HG02884 (cell line): ENCODE measurements at regions not wholly inside any gene's neighbourhood (a gene's known extent, or its start where the extent isn't known, plus 50 kb on each side); places are given as distances from the start of the nearest gene placed in this dataset.

Experiments used
- ATAC-seq: cut with Tn5 transposase; IDR thresholded peaks from one replicate; pipeline ENCODE4 v1.9.1; 2021; ENCODE audit warnings: mild to moderate bottlenecking, moderate library complexity; ENCODE audit not compliant: unreplicated experiment

DNA sequence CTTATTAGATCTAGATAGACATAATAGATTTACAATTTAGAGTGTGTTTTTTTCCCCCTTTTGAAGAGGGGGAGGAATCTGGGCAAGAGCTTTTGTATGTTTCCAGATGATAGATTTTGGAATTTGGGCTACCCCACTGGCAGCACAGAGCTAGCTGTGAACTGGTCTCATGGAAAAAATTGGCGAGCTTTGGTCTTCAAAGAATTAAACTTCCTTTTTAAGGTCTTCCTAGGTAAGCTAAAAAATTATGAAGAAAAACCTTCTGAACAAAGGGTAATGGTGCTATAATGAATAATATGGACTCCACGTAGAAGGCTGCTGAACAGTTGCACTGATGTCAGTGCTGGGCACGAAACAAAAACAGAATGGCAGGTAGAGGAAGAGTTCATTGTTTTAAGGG is 109.3 kb downstream of the ZIC5 start:
- no peak for ATAC-seq

DNA sequence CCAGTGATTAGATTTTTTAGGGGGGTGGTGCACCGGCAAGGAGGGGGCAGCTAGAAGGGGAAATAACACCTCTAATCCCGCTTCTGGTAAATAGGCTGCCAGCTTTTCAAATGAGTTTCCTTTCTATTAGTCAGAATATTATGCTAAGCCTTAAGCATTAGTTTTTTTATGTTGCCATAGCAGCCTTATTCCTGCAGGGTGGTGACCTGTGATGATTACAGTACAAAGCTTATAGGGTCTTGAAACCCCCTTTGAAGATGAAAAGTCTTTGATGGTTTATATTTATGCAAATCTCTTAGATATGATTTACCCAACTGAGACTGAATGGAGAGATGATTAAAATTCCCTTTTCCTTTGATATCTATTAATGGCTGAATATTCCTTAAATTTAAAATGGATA is 109.8 kb downstream of the ZIC5 start:
- no peak for ATAC-seq

DNA sequence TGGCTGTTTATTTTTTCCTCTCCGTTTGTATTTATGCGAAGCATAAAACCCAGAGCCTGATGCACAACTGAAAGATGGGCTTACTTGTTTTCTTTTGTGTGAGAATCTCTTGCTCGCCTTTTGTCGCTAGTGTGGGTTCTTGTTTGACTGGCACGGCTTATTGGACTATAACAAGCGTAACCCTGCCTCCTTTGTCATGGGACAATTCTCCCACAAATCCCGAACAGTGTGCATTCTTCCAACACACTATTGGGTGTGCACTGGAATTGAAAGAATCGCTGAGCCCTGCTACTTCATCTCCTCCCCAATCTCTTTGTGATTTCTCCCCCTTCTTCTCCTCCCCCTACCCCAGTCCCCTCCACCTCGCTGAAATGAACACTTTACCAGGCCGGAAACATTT is 110.8 kb downstream of the ZIC5 start:
- ATAC-seq: no peak

DNA sequence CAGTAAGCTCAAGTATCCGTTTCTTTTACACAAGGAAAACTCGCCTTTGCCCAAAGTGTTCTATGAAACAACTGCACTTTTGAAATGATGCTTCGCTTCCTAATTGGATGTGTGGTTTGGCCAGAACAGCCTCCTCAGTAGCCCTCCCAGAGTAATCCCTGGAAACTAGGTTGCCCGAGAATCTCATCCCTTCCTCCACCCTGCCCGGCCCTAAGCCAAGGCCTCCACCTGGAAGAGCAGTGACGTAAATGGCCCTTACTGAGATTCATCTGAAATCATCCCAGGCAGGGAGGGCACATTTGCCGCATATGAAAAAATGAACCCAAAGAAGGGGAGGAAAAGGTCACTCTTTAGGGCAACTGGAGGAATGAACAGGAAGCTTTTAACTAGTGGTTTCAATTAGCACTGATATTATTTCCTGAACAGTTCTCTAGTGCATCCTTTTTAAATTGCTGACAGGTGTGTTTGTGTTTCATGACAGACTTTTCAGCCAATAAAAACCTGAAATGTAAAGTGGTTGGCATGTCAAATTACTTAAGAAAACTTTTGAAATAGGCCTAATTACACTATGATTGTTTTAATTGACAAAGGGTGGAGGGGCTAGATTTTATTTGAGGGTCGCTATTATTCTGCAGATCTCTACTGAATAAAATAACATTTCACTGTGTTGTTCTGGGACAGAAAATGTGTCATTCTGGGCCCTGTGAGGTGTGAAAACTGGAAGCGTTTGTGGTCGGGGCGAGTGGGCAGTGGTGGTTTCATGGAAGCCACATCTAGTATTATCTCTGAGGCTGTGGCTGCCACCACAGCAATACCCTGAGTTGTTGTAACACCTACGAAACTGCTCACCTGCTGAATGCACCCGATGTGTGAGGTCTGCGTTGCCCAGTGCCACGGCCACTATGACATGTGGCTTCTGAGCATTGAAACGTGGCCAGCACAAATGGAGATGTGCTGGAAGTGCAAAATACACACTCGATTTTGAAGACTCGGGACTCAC is 112.1 kb downstream of the ZIC5 start:
- ATAC-seq: peak; percentile 98

DNA sequence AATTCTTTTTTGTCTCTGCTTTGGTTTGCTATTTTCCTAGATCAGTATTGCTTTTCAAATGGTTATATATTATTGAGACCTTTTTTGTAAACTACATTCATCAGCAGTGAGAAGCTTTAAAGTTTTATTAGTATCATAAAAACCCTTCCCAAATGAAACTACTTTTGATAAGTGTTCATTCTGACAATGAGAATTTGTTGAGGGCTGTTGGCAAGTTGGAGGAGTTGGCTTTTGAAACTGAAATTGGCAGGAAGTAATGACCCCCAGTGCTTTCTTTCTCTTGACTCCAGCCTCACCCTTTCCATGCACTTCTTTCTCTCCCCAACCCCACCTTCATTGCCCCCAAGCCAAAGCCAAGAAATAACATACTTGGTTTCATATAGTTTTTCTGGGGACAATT is 113.8 kb downstream of the ZIC5 start:
- no peak for ATAC-seq

DNA sequence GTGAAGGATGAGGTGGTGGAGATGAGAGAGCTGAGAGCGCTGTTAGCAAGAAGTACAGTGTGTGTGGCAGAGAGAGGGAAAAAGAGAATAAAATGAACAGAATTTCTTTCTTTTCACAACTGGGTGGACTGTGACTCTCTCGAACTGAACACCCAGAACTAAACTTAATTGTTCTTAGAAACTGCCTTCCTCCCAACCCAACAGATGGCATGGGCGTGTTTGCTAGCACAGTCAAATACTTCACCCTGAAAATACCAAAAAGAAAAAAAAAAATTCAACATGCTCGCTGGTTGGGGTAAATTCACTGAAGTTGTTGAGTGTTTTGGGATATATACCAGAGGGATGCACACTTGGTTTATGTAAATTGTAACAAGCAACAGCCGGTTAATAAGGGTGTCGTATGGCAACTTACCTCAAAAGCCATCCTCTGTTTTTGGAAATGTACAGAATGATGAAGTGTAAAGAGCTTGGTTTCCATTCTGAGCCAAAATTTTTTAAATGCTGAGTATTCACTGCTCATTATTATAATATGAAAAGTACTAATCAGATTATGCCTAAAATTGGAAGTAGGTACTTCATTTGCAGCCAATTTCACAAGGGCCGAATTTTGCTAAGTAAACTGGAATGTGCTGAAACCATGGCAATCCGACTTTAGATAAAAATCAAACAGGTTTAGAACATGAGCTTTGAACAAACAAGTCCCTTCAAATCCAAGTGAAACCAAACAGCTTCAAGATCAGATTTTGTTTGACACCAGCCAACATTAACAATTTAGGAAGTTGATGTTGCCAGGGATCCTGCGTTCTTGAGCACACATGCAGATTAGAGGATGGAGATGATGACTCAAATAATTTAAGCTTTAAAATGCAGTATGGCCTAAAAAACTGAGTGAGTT is 115.8 kb downstream of the ZIC5 start:
- ATAC-seq: no peak

DNA sequence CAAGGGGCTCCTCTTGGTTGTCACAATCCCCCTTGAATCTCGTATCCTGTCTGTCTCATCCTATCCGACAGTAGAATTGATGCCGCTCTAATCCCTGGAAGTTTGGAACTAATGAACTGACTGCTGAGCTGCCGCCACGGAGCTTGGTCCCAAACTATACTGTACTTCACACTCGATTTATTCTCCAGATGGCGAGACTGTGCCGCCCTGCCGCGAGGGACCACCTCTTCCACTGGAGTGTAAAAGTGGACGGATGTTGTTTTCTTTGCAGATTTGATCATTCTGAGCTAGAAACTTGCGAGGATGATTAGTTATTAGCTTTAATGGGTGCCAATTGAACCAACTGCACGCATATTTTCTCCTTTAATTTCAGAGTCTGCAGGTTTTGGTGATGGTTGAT is 117.2 kb downstream of the ZIC5 start:
- ATAC-seq: no peak

DNA sequence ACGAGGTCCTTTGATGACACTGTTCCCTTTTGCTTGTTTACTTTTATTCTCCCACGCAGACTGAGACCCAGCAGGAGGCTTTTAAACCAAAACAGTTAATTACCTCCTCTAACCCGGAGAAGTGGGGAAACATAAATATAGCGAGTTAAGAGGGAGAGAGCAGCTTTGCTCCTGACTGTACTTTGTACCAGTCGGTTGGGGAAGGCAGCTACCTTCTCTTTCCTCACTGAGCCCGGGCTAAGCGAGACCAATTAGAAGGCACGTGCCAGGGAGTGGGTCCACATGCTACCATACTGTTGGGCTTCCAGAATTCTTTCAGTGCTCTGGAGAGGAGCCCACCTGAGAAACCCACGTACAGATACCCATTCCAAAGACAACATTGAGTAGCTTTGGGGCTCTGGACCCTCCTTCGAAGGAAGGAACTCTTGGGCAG is 124.2 kb downstream of the ZIC5 start:
- no peak for ATAC-seq

DNA sequence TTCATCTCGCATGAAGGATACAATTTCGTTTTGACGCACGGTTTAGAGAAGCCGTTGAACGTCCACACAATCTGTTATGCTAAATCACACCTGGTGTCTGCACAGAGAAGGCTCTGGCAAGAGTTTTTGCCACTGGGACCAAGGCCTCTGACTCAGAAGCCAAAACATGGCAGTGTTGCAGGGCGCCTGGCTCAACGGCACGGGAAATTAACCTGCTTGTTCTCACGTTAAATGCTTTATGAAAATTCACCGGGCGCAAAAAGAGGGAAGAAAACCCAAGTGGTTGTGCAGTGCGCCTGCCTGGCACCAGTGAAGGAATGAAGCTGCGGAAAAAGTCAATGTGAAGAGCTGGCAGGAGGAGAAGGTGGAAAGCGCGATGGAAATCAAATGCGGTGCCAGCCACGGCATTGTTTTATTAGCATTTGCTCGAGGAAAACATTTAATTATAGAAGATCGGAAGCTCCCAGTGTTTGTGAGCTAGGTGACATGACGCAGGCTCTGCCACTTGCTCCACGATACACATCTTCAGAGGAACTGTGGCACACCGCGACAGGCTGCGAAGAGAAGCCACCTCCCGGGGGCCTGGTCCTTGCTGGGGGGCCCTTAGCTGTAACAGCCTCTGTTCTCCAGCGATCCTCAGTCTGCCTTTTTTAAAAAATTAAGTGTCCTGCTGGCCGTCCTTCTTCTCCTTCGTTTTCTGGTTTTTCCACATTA is 126.2 kb downstream of the ZIC5 start:
- ATAC-seq: no peak

DNA sequence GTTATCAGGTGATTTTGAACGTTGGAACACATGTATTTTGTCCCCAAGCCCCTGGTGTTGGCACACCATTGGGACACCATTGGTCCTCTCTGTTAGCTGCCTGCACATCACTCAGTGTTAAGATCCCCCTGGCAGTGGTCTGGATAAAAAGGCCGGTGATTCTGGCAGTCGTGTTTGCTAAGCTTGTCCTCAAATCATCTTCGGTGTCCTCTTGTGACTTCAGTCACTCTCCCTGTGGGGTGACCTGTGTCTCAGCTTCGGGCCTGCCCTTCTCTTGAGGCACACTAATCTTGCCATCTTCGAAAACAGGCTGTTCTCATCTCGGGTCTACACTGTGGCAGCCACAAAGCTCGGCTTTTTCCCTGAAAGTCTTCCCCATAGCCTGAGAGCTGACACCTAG is 127.1 kb downstream of the ZIC5 start:
- no peak for ATAC-seq

DNA sequence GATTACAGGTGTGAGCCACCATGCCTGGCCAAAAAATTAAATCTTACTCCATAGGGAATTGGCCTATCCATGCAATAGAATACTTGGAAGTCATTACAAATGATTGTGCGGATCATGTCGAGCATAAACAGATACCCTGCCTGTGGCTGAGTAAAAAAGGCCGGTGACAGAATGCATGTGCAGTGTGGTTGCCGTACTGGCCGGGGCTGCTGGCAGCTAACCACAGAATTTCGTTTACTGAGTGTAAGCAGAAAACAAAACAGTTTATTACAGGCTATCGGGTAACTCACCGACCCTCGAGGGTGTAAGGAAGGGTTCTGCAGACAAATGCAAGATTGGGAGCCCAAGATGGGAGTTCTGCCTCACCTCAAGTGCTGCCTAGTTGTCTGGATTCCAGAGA is 127.7 kb downstream of the ZIC5 start:
- ATAC-seq: no peak

DNA sequence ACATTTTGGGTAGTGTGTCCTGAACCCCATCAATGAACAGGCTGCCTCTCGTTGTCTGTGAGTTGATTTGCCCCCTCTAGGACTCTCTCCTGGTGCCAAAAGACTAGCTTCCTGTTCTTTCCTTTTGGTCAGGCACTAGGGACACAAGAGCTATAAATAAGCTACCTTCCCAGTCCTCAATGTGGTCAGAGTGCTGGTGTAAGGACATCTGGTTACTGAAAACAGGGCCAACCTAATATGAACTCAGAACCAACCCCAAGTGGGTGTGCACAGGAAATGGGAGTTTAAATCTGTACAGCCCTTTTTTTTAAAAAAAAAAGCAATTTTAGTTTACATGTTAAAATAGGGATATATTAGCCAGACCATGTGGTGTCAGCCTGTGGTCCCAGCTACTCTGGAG is 129.2 kb downstream of the ZIC5 start:
- no peak for ATAC-seq

DNA sequence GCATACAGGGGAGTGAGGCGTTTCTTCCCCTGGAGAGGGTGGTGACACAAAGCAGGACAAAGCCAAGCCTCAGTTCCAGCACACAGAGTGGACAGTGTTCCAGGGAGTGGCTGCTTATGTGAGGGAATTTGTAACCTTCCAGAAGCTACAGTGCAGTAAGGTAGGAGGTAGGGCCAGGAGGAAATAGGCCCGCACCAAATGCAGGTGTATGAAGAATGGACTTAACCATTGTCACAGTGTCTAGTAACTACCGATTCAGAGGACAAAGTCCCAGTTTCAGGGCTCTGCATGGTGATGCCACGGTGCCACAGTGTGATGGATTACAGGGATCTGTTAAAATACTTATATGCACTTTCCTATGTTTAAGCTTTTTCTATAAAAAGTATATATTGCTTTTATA is 135.3 kb downstream of the ZIC5 start:
- ATAC-seq: no peak

DNA sequence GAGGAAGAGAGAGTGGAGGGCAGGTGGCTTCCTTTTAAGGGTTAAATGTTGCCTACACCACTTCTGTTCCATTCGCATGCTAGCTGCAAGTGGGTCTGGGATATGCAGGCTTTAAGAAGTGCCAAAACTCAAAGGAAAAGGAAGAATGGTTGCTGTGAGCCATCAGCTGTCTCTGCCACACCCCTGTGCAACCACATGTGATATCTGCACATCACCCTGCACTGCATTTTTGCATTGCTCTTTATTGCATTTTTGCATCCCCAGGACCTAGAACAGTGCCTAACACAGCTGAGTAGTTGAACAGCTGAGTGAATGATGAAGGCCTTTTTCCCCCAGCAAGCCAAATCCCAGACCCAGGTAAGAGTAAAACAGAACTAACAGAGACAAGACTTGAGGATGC is 136.1 kb downstream of the ZIC5 start:
- ATAC-seq: no peak

DNA sequence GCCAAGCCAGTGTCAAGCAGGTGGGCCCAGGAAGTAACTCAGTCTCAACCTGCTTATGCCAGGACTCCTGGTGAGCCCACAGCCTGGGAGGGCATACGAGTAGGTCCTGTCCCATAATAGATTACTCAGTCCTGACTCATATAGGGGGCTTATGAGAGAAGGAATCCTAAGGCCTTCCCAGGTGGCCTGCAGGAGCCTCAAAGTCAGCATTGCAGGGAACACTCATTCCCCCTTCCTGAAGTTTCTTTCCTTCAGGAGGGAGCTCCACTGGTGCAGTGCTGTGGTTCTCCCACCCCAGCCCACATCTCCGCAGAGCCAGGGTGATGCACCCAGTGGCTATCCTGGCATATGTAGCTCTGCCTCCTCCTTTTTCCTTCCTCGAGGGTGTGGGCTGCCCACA is 137.3 kb downstream of the ZIC5 start:
- no peak for ATAC-seq

DNA sequence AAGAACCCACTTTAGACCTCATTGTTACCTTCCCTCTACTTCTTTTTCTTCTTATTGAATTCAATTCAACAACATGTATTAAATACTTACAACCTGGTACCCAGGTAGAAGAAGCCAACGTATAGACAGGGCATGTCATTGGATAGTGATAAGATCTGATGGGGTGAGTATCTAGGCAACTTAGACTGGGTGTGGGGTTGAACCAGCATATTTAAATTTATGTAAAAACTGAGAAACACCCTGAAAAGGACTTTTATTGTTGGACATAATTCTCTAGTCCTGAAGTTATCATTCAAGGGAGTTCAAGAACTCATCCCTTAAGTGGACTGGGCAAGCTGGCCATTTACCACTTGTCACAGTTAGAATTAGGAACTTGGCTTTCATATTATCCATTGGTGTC is 139.2 kb downstream of the ZIC5 start:
- ATAC-seq: no peak

DNA sequence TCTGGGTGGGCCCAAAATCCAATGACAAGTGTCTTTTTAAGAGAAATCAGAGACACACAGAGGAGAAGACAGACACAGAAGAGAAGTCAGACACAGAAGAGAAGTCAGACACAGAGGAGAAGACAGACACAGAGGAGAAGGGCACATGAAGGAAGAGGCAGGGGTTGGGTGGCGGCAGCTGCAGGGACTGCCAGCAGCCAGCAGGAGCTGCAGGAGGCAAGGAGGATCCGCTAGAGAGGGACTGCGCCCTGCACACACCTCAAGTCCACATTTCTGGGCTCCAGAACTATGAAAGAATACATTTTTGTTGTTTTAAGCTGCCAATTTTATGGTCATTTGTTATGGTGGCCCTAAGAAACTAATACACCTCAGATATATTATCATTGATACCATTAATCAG is 140.6 kb downstream of the ZIC5 start:
- no peak for ATAC-seq

DNA sequence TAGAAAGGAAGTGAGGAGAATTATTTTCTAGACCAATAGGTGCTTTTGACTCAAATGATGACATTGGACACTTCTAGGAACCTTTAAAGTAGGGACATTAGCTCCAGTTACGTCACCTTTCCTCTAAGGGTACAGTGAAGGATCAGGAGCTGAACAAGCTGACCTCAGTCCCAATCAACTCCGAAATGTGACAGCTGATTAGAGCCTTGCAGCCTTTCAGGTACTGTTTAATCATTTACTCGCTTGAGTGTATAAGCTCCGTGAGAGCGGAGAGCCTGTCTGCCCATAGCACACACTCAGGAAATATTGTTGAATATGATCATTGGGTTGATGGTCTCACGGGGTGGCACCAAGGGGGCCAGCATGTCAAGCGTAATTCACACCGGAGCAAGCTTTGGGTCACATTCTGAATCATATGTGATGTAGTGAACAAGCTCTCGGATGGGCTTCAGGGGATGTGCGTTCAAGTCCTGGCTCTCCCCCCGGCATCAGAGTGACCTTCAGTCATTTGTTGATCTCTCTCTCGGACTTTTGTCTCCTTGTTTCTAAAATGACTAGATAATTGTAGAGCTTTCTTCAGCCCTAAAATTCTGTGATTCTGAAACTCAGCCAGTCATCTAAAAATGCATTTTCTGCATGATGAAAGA is 141.9 kb downstream of the ZIC5 start:
- ATAC-seq: no peak

DNA sequence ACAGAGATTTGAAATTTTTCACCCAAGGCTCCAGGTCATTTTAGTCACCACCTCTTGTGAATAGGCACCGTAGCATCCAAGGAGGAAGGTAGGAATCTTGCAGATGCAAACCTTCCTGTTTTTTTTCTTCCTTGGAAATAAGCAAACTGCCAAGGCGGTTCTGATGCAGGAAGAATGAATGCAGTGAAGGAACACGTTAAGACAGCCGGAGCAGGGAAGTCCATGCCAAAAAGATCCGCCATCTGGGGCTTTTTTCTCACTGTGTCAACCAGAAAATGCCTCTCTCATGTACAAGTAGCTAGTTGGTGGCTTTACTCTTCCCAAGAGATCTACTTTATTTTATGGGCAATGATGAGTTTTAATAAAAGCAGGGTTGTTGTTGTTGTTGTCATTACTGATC is 142.4 kb downstream of the ZIC5 start:
- no peak for ATAC-seq

DNA sequence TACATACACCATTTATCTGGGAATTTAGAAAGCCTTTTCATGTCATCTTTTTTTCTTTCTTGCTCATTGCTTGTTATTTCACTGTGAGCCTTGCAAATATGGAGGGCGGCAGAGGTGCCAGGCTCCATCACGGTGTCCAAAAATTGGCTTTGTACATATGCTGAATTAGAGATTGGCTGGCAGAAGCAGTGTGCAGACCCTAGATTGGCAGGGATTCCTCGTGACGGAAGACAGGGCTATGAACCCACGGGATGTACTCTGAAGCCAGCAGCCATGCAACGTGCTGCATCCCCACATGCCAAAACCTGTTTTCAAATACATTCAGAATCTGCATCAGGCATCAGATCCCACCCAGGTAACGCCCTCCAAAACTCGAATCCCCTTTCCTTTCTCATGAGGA is 142.8 kb downstream of the ZIC5 start:
- ATAC-seq: no peak

DNA sequence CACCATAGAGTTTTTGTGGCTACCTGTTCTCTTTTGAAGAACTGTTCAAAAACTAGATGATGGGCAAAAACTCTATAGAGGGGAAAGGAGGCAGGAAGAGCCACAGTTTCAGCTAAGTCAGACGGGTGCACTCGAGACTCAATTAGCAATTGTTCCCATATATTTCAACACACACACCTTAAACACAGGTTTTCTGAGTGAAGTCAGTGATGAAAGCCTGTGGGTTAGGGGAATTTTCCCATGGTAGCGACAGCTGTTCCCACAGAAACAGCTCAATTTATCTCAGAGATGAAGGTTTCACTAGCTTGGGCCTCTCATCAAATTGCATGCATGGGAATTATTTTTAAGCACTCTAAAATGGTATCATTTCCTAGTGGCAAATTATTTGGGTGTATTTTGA is 143.4 kb downstream of the ZIC5 start:
- ATAC-seq: no peak
